ENCODE measurements at regions not wholly inside any gene's neighbourhood (a gene's known extent, or its start where the extent isn't known, plus 50 kb on each side); places are given as distances from the start of the nearest gene placed in this dataset.

GRCh38 chr20:24734139-24734538, 214.9 kb upstream of the CST7 start:
- Mint-ChIP-seq H3K4me1 (ENCODE audit: low read depth) (peaks cover 2% of the 10 kb centered on the region), H3K4me3 (no peak overlapping the region), H3K27ac (no peak overlapping the region), H3K9me3 (no peaks in the 10 kb centered on the region), H3K36me3 (ENCODE audit: low read depth) (no peaks in the 10 kb centered on the region), H3K27me3 (no peaks in the 10 kb centered on the region)

DNA sequence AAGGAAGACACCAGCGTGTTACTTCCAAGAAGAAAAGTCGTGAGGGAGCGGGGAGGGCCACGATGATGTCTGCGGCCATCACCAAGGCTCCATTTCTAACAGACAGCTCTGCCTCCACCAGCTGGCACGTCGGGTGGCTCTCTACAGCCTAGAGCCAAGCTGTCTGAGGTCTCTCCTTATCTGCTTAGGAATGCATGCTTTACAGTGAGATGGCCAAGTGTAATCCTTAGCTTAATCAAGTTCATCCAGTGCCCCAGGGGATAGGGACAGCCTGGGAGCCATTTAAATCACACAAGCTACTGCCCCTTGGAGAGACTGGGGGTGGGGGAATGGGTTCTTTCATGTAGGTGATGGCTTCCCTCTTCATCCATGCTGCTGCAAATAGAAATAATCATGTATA, 213.8 kb upstream of the CST7 start:
- Mint-ChIP-seq H3K9me3 (no peaks in the 10 kb centered on the region), H3K27ac (no peak overlapping the region), H3K4me1 (ENCODE audit: low read depth) (peaks cover 9% of the 10 kb centered on the region), H3K4me3 (no peak overlapping the region), H3K36me3 (ENCODE audit: low read depth) (no peaks in the 10 kb centered on the region), H3K27me3 (no peaks in the 10 kb centered on the region)

DNA sequence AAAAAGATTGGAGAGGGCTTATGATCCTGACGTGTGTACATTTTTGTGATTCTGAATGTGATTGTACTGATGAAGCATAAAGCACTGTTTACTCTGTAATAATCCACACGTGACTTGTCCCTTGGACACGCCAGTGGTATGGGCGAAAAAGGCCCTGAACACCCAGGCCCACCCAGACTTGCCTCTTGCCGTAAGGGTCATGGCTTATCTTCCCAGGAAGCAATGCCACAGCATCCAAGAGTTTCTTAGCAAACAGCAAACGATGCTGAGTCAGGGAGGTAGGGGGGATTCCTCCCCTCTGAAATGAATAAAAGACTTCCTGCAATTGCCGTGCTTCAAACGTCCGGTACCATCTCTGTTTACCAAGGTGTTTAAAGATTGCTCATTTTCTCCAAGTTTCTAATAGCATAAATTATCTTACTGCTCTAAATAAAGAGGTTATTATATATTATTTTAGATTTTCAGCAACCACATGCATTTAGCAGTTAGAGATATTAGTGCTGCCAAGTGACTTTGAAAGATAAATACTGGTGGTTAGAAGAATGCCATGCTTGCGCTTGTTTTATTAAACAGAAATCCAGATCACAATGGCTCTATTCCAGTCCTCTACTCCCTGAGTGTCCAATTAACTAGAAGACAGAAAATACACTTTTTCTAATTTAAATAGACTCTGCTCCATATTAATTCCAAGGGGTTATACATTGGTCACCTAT, 212.8 kb upstream of the CST7 start:
- Mint-ChIP-seq H3K9me3 (no peaks in the 10 kb centered on the region), H3K27ac (no peak overlapping the region), H3K4me1 (ENCODE audit: low read depth) (peaks cover 13% of the 10 kb centered on the region), H3K4me3 (no peak overlapping the region), H3K27me3 (no peaks in the 10 kb centered on the region), H3K36me3 (ENCODE audit: low read depth) (no peaks in the 10 kb centered on the region)

GRCh38 chr20:24736844-24737211, 212.2 kb upstream of the CST7 start:
- Mint-ChIP-seq H3K36me3 (ENCODE audit: low read depth) (no peaks in the 10 kb centered on the region), H3K27ac (no peak overlapping the region), H3K27me3 (no peaks in the 10 kb centered on the region), H3K4me1 (ENCODE audit: low read depth) (peaks cover 13% of the 10 kb centered on the region), H3K9me3 (no peaks in the 10 kb centered on the region), H3K4me3 (no peak overlapping the region)

DNA sequence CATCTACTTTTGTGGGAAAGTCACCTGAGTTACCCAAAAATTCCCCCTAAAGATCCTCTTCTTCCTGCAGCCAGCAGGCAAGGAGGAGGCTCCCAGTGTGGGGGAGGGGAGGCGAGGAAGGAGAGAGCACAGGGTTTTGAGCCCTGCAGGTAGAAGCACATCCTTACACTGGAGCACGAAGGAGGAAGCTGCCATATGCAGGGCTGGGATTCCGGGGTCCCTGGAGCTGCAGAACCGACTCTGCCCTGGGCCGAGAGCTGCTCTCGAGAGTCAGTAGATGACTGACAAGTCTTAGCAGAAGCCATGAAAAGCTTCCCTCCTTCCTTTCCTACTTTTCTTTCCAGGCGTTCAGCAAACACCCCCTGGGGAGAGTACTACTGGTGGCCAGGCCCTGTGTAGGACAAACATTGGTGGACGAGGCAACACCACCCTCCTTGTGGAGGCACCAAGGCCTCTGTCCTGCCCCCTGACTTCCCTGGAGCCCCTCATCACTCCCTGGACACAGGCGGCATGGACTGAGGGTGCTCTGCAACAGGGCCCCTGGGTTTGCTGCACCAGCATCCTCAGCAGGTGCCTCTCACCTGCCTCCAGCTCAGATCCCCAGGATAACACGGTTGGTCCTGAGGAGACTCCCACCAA, 211.7 kb upstream of the CST7 start:
- no peak overlapping the region for H3K27ac Mint-ChIP-seq

DNA sequence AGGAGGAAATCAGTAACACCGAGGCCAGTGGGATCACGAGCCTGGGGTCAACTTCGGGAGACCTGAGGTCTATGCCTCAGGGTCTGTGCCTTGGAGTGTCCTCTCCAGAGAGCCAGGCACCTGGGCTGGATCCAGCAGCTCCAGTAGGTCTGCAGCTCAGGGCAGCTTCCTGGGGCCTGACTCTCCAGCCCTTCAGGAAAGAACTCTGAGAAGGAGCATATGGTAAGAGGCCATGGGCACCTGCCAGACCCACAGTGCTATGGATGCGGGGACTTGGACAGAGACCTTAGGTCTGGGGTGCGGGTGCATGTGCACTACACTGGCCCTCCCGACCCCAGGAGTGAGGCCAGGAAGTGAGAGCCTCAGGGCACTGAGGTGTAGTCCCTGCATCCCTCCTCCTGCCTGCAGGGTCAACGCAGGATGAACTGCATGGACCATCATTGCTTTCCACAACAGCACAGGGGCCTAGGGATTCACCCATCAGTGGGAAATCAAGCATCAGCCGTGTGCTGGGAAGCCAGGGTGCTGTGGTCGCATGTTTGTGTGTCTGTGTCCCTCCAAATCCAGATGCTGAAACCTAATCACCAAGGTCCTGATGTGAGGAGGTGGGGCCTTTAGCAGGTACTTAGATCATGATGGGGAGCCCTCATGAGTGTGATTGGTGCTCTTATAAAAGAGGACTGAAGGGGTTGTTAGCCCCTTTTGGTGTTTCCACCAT, 210.9 kb upstream of the CST7 start:
- H3K4me1 Mint-ChIP-seq (ENCODE audit: low read depth), result peaks cover 13% of the 10 kb centered on the region
- H3K9me3 Mint-ChIP-seq, result no peaks in the 10 kb centered on the region
- H3K27ac Mint-ChIP-seq, result no peak overlapping the region
- no peaks in the 10 kb centered on the region for H3K36me3 Mint-ChIP-seq (ENCODE audit: low read depth)
- H3K4me3 Mint-ChIP-seq, result no peak overlapping the region
- no peaks in the 10 kb centered on the region for H3K27me3 Mint-ChIP-seq

More for the DNA sequence above, 211.7 kb upstream of the CST7 start:
- Mint-ChIP-seq H3K4me3 (no peak overlapping the region), H3K4me1 (ENCODE audit: low read depth) (peaks cover 13% of the 10 kb centered on the region), H3K9me3 (no peaks in the 10 kb centered on the region), H3K27me3 (no peaks in the 10 kb centered on the region), H3K36me3 (ENCODE audit: low read depth) (no peaks in the 10 kb centered on the region)

DNA sequence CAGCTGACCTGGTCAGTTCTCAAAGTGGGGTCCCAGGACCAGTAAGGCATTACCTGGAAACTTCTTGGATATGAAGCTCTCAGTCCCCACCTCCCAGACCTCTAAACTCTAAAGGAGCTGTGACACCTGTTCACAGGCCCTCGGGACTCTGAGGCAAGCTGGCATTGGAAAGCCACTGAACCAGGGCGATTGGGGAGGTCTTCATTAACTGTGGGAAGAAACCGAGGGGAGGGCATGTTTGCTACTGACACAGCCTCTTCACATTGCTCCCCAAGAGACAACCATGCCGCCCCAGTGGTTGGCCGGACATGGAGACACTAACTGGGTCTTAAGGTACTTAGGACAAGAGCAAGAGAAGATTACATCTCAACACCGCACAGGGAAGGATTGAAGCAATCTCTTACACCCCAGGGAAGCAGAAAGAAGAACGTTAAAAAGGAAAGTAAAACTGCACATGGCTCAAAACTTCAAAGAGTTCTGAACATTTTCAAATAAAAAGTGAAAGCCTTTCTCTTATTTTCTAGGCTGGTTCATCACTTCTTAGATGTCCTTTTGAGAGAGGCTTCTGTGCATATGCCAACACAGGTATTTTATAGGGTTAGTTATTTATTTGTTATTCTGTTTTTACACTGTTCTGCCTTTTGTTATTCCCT, 210.0 kb upstream of the CST7 start:
- Mint-ChIP-seq H3K27ac (peak overlapping the region; percentile 38), H3K27me3 (no peaks in the 10 kb centered on the region), H3K4me3 (peak overlapping the region; percentile 10)

DNA sequence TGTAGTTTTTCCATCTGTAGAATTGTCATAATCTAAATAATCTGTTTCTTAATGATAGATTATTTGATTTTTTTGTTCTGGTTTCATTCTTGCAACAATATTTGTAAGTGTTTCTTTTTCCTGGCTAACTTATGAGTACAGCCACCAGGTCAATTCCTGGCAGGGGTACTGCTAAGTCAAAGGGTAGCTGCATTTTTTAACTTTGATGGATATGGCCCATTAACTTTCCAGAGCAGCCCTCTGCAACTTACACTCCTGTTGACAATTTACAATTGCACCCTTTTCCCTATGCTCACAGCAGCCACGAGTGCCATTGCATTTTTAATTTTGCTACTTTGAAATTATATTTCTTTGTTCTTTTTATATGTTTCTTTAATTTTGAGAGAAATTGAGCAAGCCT, 209.3 kb upstream of the CST7 start:
- peak overlapping the region; percentile 10 for H3K4me3 Mint-ChIP-seq
- no peaks in the 10 kb centered on the region for H3K36me3 Mint-ChIP-seq (ENCODE audit: low read depth)
- peak overlapping the region; percentile 38 for H3K27ac Mint-ChIP-seq
- no peaks in the 10 kb centered on the region for H3K9me3 Mint-ChIP-seq
- H3K27me3 Mint-ChIP-seq, result no peaks in the 10 kb centered on the region
- peaks cover 13% of the 10 kb centered on the region for H3K4me1 Mint-ChIP-seq (ENCODE audit: low read depth)

More for the DNA sequence above, 210.0 kb upstream of the CST7 start:
- no peaks in the 10 kb centered on the region for H3K36me3 Mint-ChIP-seq (ENCODE audit: low read depth)
- no peaks in the 10 kb centered on the region for H3K9me3 Mint-ChIP-seq
- H3K4me1 Mint-ChIP-seq (ENCODE audit: low read depth), result peaks cover 13% of the 10 kb centered on the region

GRCh38 chr20:24741493-24742072, 207.5 kb upstream of the CST7 start:
- Mint-ChIP-seq H3K27me3 (no peaks in the 10 kb centered on the region), H3K4me3 (no peak overlapping the region), H3K27ac (no peak overlapping the region), H3K4me1 (ENCODE audit: low read depth) (peaks cover 13% of the 10 kb centered on the region), H3K36me3 (ENCODE audit: low read depth) (no peaks in the 10 kb centered on the region), H3K9me3 (no peaks in the 10 kb centered on the region)

- Mint-ChIP-seq H3K4me3 (no peak overlapping the region), H3K4me1 (ENCODE audit: low read depth) (peaks cover 13% of the 10 kb centered on the region), H3K36me3 (ENCODE audit: low read depth) (no peaks in the 10 kb centered on the region), H3K9me3 (no peaks in the 10 kb centered on the region), H3K27me3 (no peaks in the 10 kb centered on the region), H3K27ac (no peak overlapping the region)
Observed at GRCh38 chr20:24742436-24742835, 206.6 kb upstream of the CST7 start.

DNA sequence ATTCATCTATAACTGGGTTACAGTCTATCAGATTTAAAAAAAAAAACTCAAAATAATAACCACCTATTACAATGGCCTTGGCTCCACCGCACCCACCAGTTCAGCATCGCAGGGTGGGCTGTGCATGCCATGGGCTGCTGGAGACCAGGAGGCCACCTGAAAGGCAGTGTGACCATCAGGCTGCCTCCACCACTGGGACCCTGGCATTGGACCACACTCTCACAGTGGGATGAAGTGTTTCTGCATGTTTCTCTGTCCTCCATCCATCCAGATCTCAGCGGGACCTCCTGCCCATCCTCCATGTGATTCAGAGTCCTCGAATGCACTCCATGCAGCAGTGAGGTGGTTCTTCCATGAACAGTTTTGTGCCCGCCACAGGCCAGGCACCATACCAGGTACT, 206.1 kb upstream of the CST7 start:
- no peaks in the 10 kb centered on the region for H3K36me3 Mint-ChIP-seq (ENCODE audit: low read depth)
- H3K9me3 Mint-ChIP-seq, result no peaks in the 10 kb centered on the region
- H3K27me3 Mint-ChIP-seq, result no peaks in the 10 kb centered on the region
- H3K4me1 Mint-ChIP-seq (ENCODE audit: low read depth), result peaks cover 13% of the 10 kb centered on the region
- no peak overlapping the region for H3K4me3 Mint-ChIP-seq
- no peak overlapping the region for H3K27ac Mint-ChIP-seq

GRCh38 chr20:24743641-24744040, 205.4 kb upstream of the CST7 start:
- Mint-ChIP-seq H3K9me3 (no peaks in the 10 kb centered on the region), H3K36me3 (ENCODE audit: low read depth) (no peaks in the 10 kb centered on the region), H3K4me3 (no peak overlapping the region), H3K27ac (no peak overlapping the region), H3K4me1 (ENCODE audit: low read depth) (peaks cover 13% of the 10 kb centered on the region), H3K27me3 (no peaks in the 10 kb centered on the region)

GRCh38 chr20:24744747-24745146, 204.3 kb upstream of the CST7 start:
- Mint-ChIP-seq H3K27me3 (no peaks in the 10 kb centered on the region), H3K27ac (no peak overlapping the region), H3K9me3 (no peaks in the 10 kb centered on the region), H3K4me3 (no peak overlapping the region), H3K36me3 (ENCODE audit: low read depth) (no peaks in the 10 kb centered on the region), H3K4me1 (ENCODE audit: low read depth) (peaks cover 5% of the 10 kb centered on the region)

DNA sequence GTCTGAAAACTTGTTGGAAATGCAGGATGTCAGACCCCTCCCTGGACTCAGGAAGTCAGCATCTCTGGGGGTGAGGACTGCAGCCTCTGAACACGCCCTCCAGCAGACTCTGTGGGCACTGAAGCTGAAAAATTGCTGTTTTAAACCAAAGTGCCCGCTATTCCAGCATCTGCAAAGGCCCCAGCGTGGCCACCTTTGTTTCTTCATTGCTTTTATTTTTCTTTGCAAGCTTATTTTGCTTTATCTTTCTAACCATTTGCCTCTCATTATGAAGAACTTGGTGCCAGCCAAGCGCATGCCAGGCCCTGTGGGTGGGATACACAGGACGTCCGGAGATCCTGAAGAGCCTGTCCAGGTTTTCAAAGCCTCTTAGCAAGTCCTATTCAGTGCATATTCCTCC, 203.9 kb upstream of the CST7 start:
- Mint-ChIP-seq H3K9me3 (no peaks in the 10 kb centered on the region), H3K27ac (no peak overlapping the region), H3K4me1 (ENCODE audit: low read depth) (peaks cover 4% of the 10 kb centered on the region), H3K4me3 (no peak overlapping the region), H3K27me3 (no peaks in the 10 kb centered on the region), H3K36me3 (ENCODE audit: low read depth) (no peaks in the 10 kb centered on the region)

Measured in stimulated activated naive CD8-positive, alpha-beta T cell treated with anti-CD3 and anti-CD28 coated beads, Interleukin-15, Interleukin-2, amounts not matched to agents 100 ng/mL and 50 ng/mL, for 24 hours (primary cell).